ENCODE measurements at regions not wholly inside any gene's neighbourhood (a gene's known extent, or its start where the extent isn't known, plus 50 kb on each side); places are given as distances from the start of the nearest gene placed in this dataset.
A peak's percentile ranks its signal among the peaks of the same experiment; 100 is the strongest.

GRCh38 chr9:75238311-75238976 is 150.1 kb downstream of the OSTF1 start (continued):
- no peak for TF ChIP-seq HOMEZ (CRISPR knock-in tag; IDR thresholded peaks at IDR 0.05; ENCODE audit: low read depth)
- peak; percentile 32; the same call in 1 of the 2 replicates for TF ChIP-seq ZNF563 (CRISPR knock-in tag; IDR thresholded peaks at IDR 0.05)
- 0 out of 2 replicates have a peak, but pooled peaks have one; percentile 28 for TF ChIP-seq ZSCAN25 (CRISPR knock-in tag; IDR thresholded peaks at IDR 0.05)
- TF ChIP-seq ARID4A (CRISPR knock-in tag; IDR thresholded peaks at IDR 0.05; ENCODE audit: borderline replicate concordance) = peak; percentile 3; the same call in 1 of the 2 replicates

GRCh38 chr9:75239176-75239575 is 150.9 kb downstream of the OSTF1 start:
- FAIRE-seq = no peak
- DNase-seq (ENCODE audit: low spot score) = peak; percentile 42
- Histone ChIP-seq H3K36me3 (replicated peaks in 1 of 2; ENCODE audit: control insufficient read depth in 1 of 2, insufficient read depth in 2 of 2, low read length in 2 of 2) (no peaks in the 10 kb centered on the region), H3K4me1 (ENCODE audit: insufficient read depth, low read length) (peaks cover 9% of the 10 kb centered on the region; the same call in 1 of the 2 replicates), H3K27ac (ENCODE audit: extremely low read length, insufficient read depth, low read length) (no peak overlapping the region), H2AFZ (ENCODE audit: low read length) (no peak overlapping the region), H3K9ac (ENCODE audit: insufficient read depth, low read depth, low read length) (no peak overlapping the region), H3K79me2 (ENCODE audit: insufficient read depth, low read length) (no peaks in the 10 kb centered on the region), H3K4me3 (replicated peaks in 1 of 3; ENCODE audit: insufficient read depth in 1 of 3, low read depth in 2 of 3, low read length in 3 of 3) (no peak overlapping the region), H3K27me3 (ENCODE audit: control insufficient read depth in 1 of 2, insufficient read depth in 2 of 2, low read length in 2 of 2) (no peaks in the 10 kb centered on the region), H3K4me2 (ENCODE audit: low read depth, low read length) (0 out of 2 replicates have a peak overlapping the region, but pooled peaks have one; percentile 2), H3K9me3 (ENCODE audit: low read length) (peaks cover 16% of the 10 kb centered on the region; the same call in 1 of the 2 replicates), H4K20me1 (ENCODE audit: insufficient read depth, low read length) (no peaks in the 10 kb centered on the region)
- intact Hi-C loops (cut with micrococcal nuclease; ENCODE audit: unreplicated experiment) (no loop called here), in situ Hi-C loops (cut with HindIII; ENCODE audit: extremely low pct_ligation_motif_present, low pct_unique_long_range_greater_than_20kb) (loop anchor here (5.0 kb wide), 1 partner anchor 37 kb away; no protein-coding TSS in a partner anchor)
- peak; percentile 36 for ATAC-seq
- WGBS (ENCODE audit: low lambda C conversion rate) = 3% methylated on average over 6 of the region's 6 CpGs
- ChIA-PET CTCF (ENCODE audit: low intra/inter-chr PET ratio, low total read pairs) (interaction anchor here (2.2 kb wide), 1 partner anchor 39 kb away, joined by 50 read pairs; no protein-coding TSS in a partner anchor), POLR2A (no interaction called here)
- BruUV-seq (replicated peaks) = no TSS peak
- no peak for TF ChIP-seq SATB2 (CRISPR knock-in tag; IDR thresholded peaks at IDR 0.05)
- 0 out of 2 replicates have a peak, but pooled peaks have one; percentile 21 for TF ChIP-seq TFDP2 (CRISPR knock-in tag; IDR thresholded peaks at IDR 0.05)
- TF ChIP-seq HIVEP1 (CRISPR knock-in tag; IDR thresholded peaks at IDR 0.05) = no peak
- no peak for TF ChIP-seq MYPOP (CRISPR knock-in tag; IDR thresholded peaks at IDR 0.05)
- no peak for TF ChIP-seq DR1 (CRISPR knock-in tag; IDR thresholded peaks at IDR 0.05)
- peak; percentile 52; the same call in 1 of the 2 replicates for TF ChIP-seq SOX5 (CRISPR knock-in tag; IDR thresholded peaks at IDR 0.05; ENCODE audit: borderline replicate concordance)
- TF ChIP-seq GATAD2A (CRISPR knock-in tag; IDR thresholded peaks at IDR 0.05) = peak; percentile 71
- no peak for TF ChIP-seq ZNF44 (CRISPR knock-in tag; IDR thresholded peaks at IDR 0.05)
- no peak for TF ChIP-seq SSRP1 (CRISPR knock-in tag; IDR thresholded peaks at IDR 0.05)
- TF ChIP-seq IKZF5 (CRISPR knock-in tag; IDR thresholded peaks at IDR 0.05) = peak; percentile 47; the same call in 1 of the 2 replicates
